Mucosa of stomach (tissue), 1 donor: ENCODE measurements at regions not wholly inside any gene's neighbourhood (a gene's known extent, or its start where the extent isn't known, plus 50 kb on each side); places are given as distances from the start of the nearest gene placed in this dataset.
"Not testable (repeated sequence)": the region's sequence is repeated elsewhere in the genome, so short reads cannot be mapped to it uniquely, and the experiment has no call there.

Source experiments
- H3K27me3 ChIP-seq: one replicate; pipeline ENCODE4 v1.7.0; 2013; ENCODE audit warnings: mild to moderate bottlenecking, low read length; ENCODE audit not compliant: control insufficient read depth, insufficient read depth
- H3K36me3 ChIP-seq: one replicate; pipeline ENCODE4 v1.7.0; 2013; ENCODE audit warnings: low read length; ENCODE audit not compliant: control insufficient read depth, insufficient read depth
- H3K4me1 ChIP-seq: one replicate; pipeline ENCODE4 v1.7.0; 2013; ENCODE audit warnings: mild to moderate bottlenecking, low read length; ENCODE audit not compliant: control insufficient read depth, insufficient read depth
- H3K4me3 ChIP-seq: one replicate; pipeline ENCODE4 v1.7.0; 2013; ENCODE audit warnings: low read length
- H3K9ac ChIP-seq: one replicate; pipeline ENCODE4 v1.7.0; 2013; ENCODE audit warnings: mild to moderate bottlenecking, low read length, moderate library complexity
- H3K9me3 ChIP-seq: one replicate; pipeline ENCODE4 v1.7.0; 2013; ENCODE audit warnings: mild to moderate bottlenecking, low read length, moderate library complexity; ENCODE audit not compliant: control insufficient read depth
- donor health status: Pancreatic carcinoma.

GRCh38 chr1:238772322-238772721, 614.0 kb upstream of the CHRM3 start:
- no peaks in the 10 kb centered on the region for H3K27me3 ChIP-seq
- H3K36me3 ChIP-seq: no peaks in the 10 kb centered on the region
- no peak overlapping the region for H3K4me3 ChIP-seq
- H3K9me3 ChIP-seq: no peaks in the 10 kb centered on the region
- no peak overlapping the region for H3K9ac ChIP-seq
- H3K4me1 ChIP-seq: no peaks in the 10 kb centered on the region

- Histone ChIP-seq H3K36me3 (no peaks in the 10 kb centered on the region), H3K9ac (no peak overlapping the region), H3K4me3 (no peak overlapping the region), H3K4me1 (no peaks in the 10 kb centered on the region), H3K27me3 (no peaks in the 10 kb centered on the region), H3K9me3 (no peaks in the 10 kb centered on the region)
These were observed 619.0 kb upstream of the CHRM3 start for GRCh38 chr1:238767321-238767720.

GRCh38 chr1:238764779-238765178, 621.6 kb upstream of the CHRM3 start:
- Histone ChIP-seq H3K27me3 (no peaks in the 10 kb centered on the region), H3K4me3 (no peak overlapping the region), H3K4me1 (no peaks in the 10 kb centered on the region), H3K9ac (no peak overlapping the region), H3K36me3 (no peaks in the 10 kb centered on the region), H3K9me3 (no peaks in the 10 kb centered on the region)

GRCh38 chr1:238753252-238753651, 633.1 kb upstream of the CHRM3 start:
- no peak overlapping the region for H3K9ac ChIP-seq
- H3K4me1 ChIP-seq: no peaks in the 10 kb centered on the region
- no peaks in the 10 kb centered on the region for H3K9me3 ChIP-seq

GRCh38 chr1:238752327-238752726, 634.0 kb upstream of the CHRM3 start:
- Histone ChIP-seq H3K27me3 (no peaks in the 10 kb centered on the region), H3K4me3 (no peak overlapping the region), H3K9me3 (no peaks in the 10 kb centered on the region), H3K36me3 (no peaks in the 10 kb centered on the region), H3K9ac (no peak overlapping the region), H3K4me1 (no peaks in the 10 kb centered on the region)

More at GRCh38 chr1:238753252-238753651, 633.1 kb upstream of the CHRM3 start:
- Histone ChIP-seq H3K36me3 (no peaks in the 10 kb centered on the region), H3K27me3 (no peaks in the 10 kb centered on the region), H3K4me3 (no peak overlapping the region)

- Histone ChIP-seq H3K4me1 (no peaks in the 10 kb centered on the region), H3K4me3 (no peak overlapping the region), H3K9me3 (no peaks in the 10 kb centered on the region), H3K36me3 (no peaks in the 10 kb centered on the region), H3K27me3 (no peaks in the 10 kb centered on the region), H3K9ac (no peak overlapping the region)
These were observed 641.3 kb upstream of the CHRM3 start for GRCh38 chr1:238745069-238745468.

GRCh38 chr1:238738892-238739291, 647.5 kb upstream of the CHRM3 start:
- Histone ChIP-seq H3K27me3 (no peaks in the 10 kb centered on the region), H3K4me1 (no peaks in the 10 kb centered on the region), H3K9ac (no peak overlapping the region), H3K36me3 (no peaks in the 10 kb centered on the region), H3K9me3 (no peaks in the 10 kb centered on the region), H3K4me3 (no peak overlapping the region)

GRCh38 chr1:238727670-238728069, 658.7 kb upstream of the CHRM3 start:
- Histone ChIP-seq H3K4me1 (no peaks in the 10 kb centered on the region), H3K27me3 (no peaks in the 10 kb centered on the region), H3K36me3 (no peaks in the 10 kb centered on the region), H3K9ac (no peak overlapping the region), H3K4me3 (no peak overlapping the region), H3K9me3 (no peaks in the 10 kb centered on the region)

- H3K36me3 ChIP-seq: no peaks in the 10 kb centered on the region
- H3K27me3 ChIP-seq: no peaks in the 10 kb centered on the region
- no peak overlapping the region for H3K9ac ChIP-seq
- H3K4me1 ChIP-seq: no peaks in the 10 kb centered on the region
- H3K4me3 ChIP-seq: no peak overlapping the region
- no peaks in the 10 kb centered on the region for H3K9me3 ChIP-seq
These were observed 663.6 kb upstream of the CHRM3 start for GRCh38 chr1:238722812-238723211.

GRCh38 chr1:238710697-238711096, 675.7 kb upstream of the CHRM3 start:
- H3K9me3 ChIP-seq: no peaks in the 10 kb centered on the region
- no peak overlapping the region for H3K9ac ChIP-seq
- no peaks in the 10 kb centered on the region for H3K36me3 ChIP-seq
- H3K4me1 ChIP-seq: no peaks in the 10 kb centered on the region
- no peaks in the 10 kb centered on the region for H3K27me3 ChIP-seq
- no peak overlapping the region for H3K4me3 ChIP-seq

- Histone ChIP-seq H3K4me1 (no peaks in the 10 kb centered on the region), H3K4me3 (no peak overlapping the region), H3K9me3 (no peaks in the 10 kb centered on the region), H3K36me3 (no peaks in the 10 kb centered on the region), H3K27me3 (no peaks in the 10 kb centered on the region), H3K9ac (no peak overlapping the region)
These were observed 685.3 kb upstream of the CHRM3 start for GRCh38 chr1:238701024-238701423.

GRCh38 chr1:238690415-238690814, 696.0 kb upstream of the CHRM3 start:
- H3K9me3 ChIP-seq: no peaks in the 10 kb centered on the region
- H3K4me1 ChIP-seq: no peaks in the 10 kb centered on the region
- H3K27me3 ChIP-seq: no peaks in the 10 kb centered on the region
- H3K36me3 ChIP-seq: no peaks in the 10 kb centered on the region
- H3K4me3 ChIP-seq: no peak overlapping the region
- no peak overlapping the region for H3K9ac ChIP-seq

- H3K4me3 ChIP-seq, H3K36me3 ChIP-seq, H3K4me1 ChIP-seq, H3K9me3 ChIP-seq, H3K9ac ChIP-seq, H3K27me3 ChIP-seq: not testable (repeated sequence)
These were observed 701.8 kb upstream of the CHRM3 start for GRCh38 chr1:238684576-238684975.
